ENCODE measurements at regions not wholly inside any gene's neighbourhood (a gene's known extent, or its start where the extent isn't known, plus 50 kb on each side); places are given as distances from the start of the nearest gene placed in this dataset.

DNA sequence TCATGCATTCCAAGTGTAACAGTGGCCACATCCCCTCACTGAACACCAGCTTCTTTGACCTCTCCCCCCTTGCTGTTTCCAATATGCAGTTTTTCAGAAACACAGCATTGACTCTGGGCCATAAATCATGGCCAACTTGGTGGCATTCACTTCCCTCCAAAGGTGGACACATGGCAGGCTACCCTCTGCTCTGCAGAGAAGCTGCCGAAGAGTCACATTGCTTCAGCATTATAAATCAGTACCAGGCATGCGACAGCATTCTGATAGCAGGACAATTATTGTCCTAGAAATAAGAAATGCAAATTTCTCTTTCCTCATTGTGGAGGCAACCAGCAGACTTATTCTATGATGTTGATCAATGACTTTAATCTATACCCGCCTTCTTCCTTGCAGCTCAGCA lies 475.4 kb upstream of the GHITM start (continued):
- TF ChIP-seq GABPA (IDR thresholded peaks at IDR 0.05; ENCODE audit: borderline replicate concordance, insufficient read depth, low read length) (no peak), GTF2F1 (IDR thresholded peaks at IDR 0.05; ENCODE audit: borderline replicate concordance, low read depth, low read length) (no peak), POU5F1 (IDR thresholded peaks at IDR 0.05; ENCODE audit: low read depth, low read length) (no peak), PHF8 (conservative IDR thresholded peaks at IDR 0.05; ENCODE audit: low read depth, low read length) (no peak), TBP (IDR thresholded peaks at IDR 0.05; ENCODE audit: low read depth, low read length) (no peak)
